Neural crest cell (in vitro differentiated cells): ENCODE measurements at regions not wholly inside any gene's neighbourhood (a gene's known extent, or its start where the extent isn't known, plus 50 kb on each side); places are given as distances from the start of the nearest gene placed in this dataset.

Experiments used
- DNase-seq: peaks from one replicate; pipeline ENCODE4 v3.0.0; 2021; ENCODE audit warnings: low read depth, mixed read lengths, low spot score
- H3K27ac Mint-ChIP-seq: one replicate; pipeline ENCODE4 v1.8.0; 2021; ENCODE audit warnings: mild to moderate bottlenecking, mixed read lengths; ENCODE audit not compliant: unreplicated experiment
- H3K27me3 Mint-ChIP-seq: 2 replicates; pipeline ENCODE4 v1.8.0; 2021; ENCODE audit warnings: low read depth, mild to moderate bottlenecking, mixed read lengths
- H3K36me3 Mint-ChIP-seq: 2 replicates; pipeline ENCODE4 v1.8.0; 2021; ENCODE audit warnings: low read depth, mild to moderate bottlenecking, mixed read lengths
- H3K4me1 Mint-ChIP-seq: 2 replicates; pipeline ENCODE4 v1.8.0; 2021; ENCODE audit warnings: mixed read lengths
- H3K4me3 Mint-ChIP-seq: one replicate; pipeline ENCODE4 v1.8.0; 2021; ENCODE audit warnings: mild to moderate bottlenecking, mixed read lengths
- H3K9me3 Mint-ChIP-seq: 2 replicates; pipeline ENCODE4 v1.8.0; 2021; ENCODE audit warnings: mixed read lengths
- CTCF ChIP-seq: fragments of 200-600 bp; sonication (generic); conservative IDR thresholded peaks from 2 replicates; pipeline ENCODE4 v1.5.0; 2021; ENCODE audit warnings: antibody characterized with exemption, mild to moderate bottlenecking

- H3K36me3 Mint-ChIP-seq: no peaks in the 10 kb centered on the region
These were observed 1287.1 kb upstream of the GBE1 start for GRCh38 chr3:83048556-83048955.

GRCh38 chr3:83039422-83039821 is 1278.0 kb upstream of the GBE1 start:
- H3K36me3 Mint-ChIP-seq: no peaks in the 10 kb centered on the region
- H3K27me3 Mint-ChIP-seq: no peaks in the 10 kb centered on the region

More at GRCh38 chr3:83048556-83048955, 1287.1 kb upstream of the GBE1 start:
- DNase-seq: no peak
- H3K27ac Mint-ChIP-seq: no peak overlapping the region
- no peak for TF ChIP-seq CTCF
- no peaks in the 10 kb centered on the region for H3K9me3 Mint-ChIP-seq
- H3K4me3 Mint-ChIP-seq: no peak overlapping the region
- H3K27me3 Mint-ChIP-seq: no peaks in the 10 kb centered on the region
- H3K4me1 Mint-ChIP-seq: no peaks in the 10 kb centered on the region

GRCh38 chr3:83035704-83036010 is 1274.2 kb upstream of the GBE1 start:
- Mint-ChIP-seq H3K27me3 (no peaks in the 10 kb centered on the region), H3K9me3 (no peaks in the 10 kb centered on the region), H3K4me3 (no peak overlapping the region), H3K4me1 (no peaks in the 10 kb centered on the region), H3K27ac (no peak overlapping the region), H3K36me3 (no peaks in the 10 kb centered on the region)
- TF ChIP-seq CTCF: no peak
- DNase-seq: no peak

More at GRCh38 chr3:83039422-83039821, 1278.0 kb upstream of the GBE1 start:
- no peak for TF ChIP-seq CTCF
- no peak overlapping the region for H3K4me3 Mint-ChIP-seq
- peaks cover 6% of the 10 kb centered on the region for H3K4me1 Mint-ChIP-seq
- H3K9me3 Mint-ChIP-seq: no peaks in the 10 kb centered on the region
- no peak overlapping the region for H3K27ac Mint-ChIP-seq
- DNase-seq: no peak

- Mint-ChIP-seq H3K4me1 (no peaks in the 10 kb centered on the region), H3K36me3 (no peaks in the 10 kb centered on the region), H3K4me3 (no peak overlapping the region), H3K27ac (no peak overlapping the region), H3K27me3 (no peaks in the 10 kb centered on the region), H3K9me3 (no peaks in the 10 kb centered on the region)
- no peak for TF ChIP-seq CTCF
- DNase-seq: no peak
These were observed 1273.6 kb upstream of the GBE1 start for GRCh38 chr3:83034806-83035703.

GRCh38 chr3:83033133-83033532 is 1271.7 kb upstream of the GBE1 start:
- TF ChIP-seq CTCF: no peak
- DNase-seq: no peak
- H3K27me3 Mint-ChIP-seq: no peaks in the 10 kb centered on the region
- no peaks in the 10 kb centered on the region for H3K4me1 Mint-ChIP-seq
- no peak overlapping the region for H3K27ac Mint-ChIP-seq
- no peaks in the 10 kb centered on the region for H3K9me3 Mint-ChIP-seq
- H3K4me3 Mint-ChIP-seq: no peak overlapping the region
- H3K36me3 Mint-ChIP-seq: no peaks in the 10 kb centered on the region
